H9 (cell line): ENCODE measurements at regions not wholly inside any gene's neighbourhood (a gene's known extent, or its start where the extent isn't known, plus 50 kb on each side); places are given as distances from the start of the nearest gene placed in this dataset.
"Not testable (repeated sequence)": the region's sequence is repeated elsewhere in the genome, so short reads cannot be mapped to it uniquely, and the experiment has no call there.

ENCODE experiments used
- DNase-seq: peaks from one replicate; pipeline ENCODE4 v3.0.0-alpha.2; 2017
- H2AFZ ChIP-seq: one replicate; pipeline ENCODE4 v1.6.1; 2013; ENCODE audit warnings: mild to moderate bottlenecking, low read length, control low read depth, moderate library complexity
- H2AK5ac ChIP-seq: 2 replicates; pipeline ENCODE4 v1.6.1; 2013; ENCODE audit warnings: low read length, control low read depth, mixed read lengths; ENCODE audit not compliant: insufficient read length
- H2BK120ac ChIP-seq: one replicate; pipeline ENCODE4 v1.6.1; 2013; ENCODE audit warnings: low read depth, mild to moderate bottlenecking, low read length, control low read depth, inconsistent platforms; ENCODE audit not compliant: poor library complexity, severe bottlenecking
- H2BK12ac ChIP-seq: 2 replicates; pipeline ENCODE4 v1.6.1; 2013; ENCODE audit warnings: low read length, control low read depth, mixed read lengths, low read depth; ENCODE audit not compliant: insufficient read length
- H2BK15ac ChIP-seq: 2 replicates; pipeline ENCODE4 v1.6.1; 2013; ENCODE audit warnings: low read depth, low read length, control low read depth
- H2BK20ac ChIP-seq: one replicate; pipeline ENCODE4 v1.6.1; 2013; ENCODE audit warnings: low read depth, mild to moderate bottlenecking, low read length, control low read depth, inconsistent platforms; ENCODE audit not compliant: poor library complexity, severe bottlenecking
- H2BK5ac ChIP-seq: 2 replicates; pipeline ENCODE4 v1.6.1; 2013; ENCODE audit warnings: low read length, control low read depth, mixed read lengths; ENCODE audit not compliant: insufficient read length
- H3K14ac ChIP-seq: 2 replicates; pipeline ENCODE4 v1.6.1; 2013; ENCODE audit warnings: low read length, control low read depth; ENCODE audit not compliant: insufficient read depth
- H3K18ac ChIP-seq: 2 replicates; pipeline ENCODE4 v1.6.1; 2013; ENCODE audit warnings: low read depth, mild to moderate bottlenecking, mixed read lengths, low read length, control low read depth; ENCODE audit not compliant: insufficient read length
- H3K23ac ChIP-seq: 2 replicates; pipeline ENCODE4 v1.6.1; 2013; ENCODE audit warnings: low read length, control low read depth, mixed read lengths, low read depth; ENCODE audit not compliant: insufficient read length
- H3K23me2 ChIP-seq: 2 replicates; pipeline ENCODE4 v1.6.1; 2013; ENCODE audit warnings: low read depth, mild to moderate bottlenecking, mixed read lengths, low read length, control low read depth; ENCODE audit not compliant: insufficient read length, poor library complexity, severe bottlenecking
- H3K27ac ChIP-seq: 2 replicates; pipeline ENCODE4 v1.5.1; 2013; ENCODE audit warnings: low read length, control low read depth, mixed read lengths, low read depth; ENCODE audit not compliant: insufficient read length
- H3K27me3 ChIP-seq: 2 replicates; pipeline ENCODE4 v1.6.1; 2013; ENCODE audit warnings: low read length, control low read depth, inconsistent platforms; ENCODE audit not compliant: insufficient read depth
- H3K4ac ChIP-seq: 2 replicates; pipeline ENCODE4 v1.6.1; 2013; ENCODE audit warnings: low read depth, mild to moderate bottlenecking, control low read depth, inconsistent platforms, low read length, moderate library complexity
- H3K4me1 ChIP-seq: 2 replicates; pipeline ENCODE4 v1.6.1; 2013; ENCODE audit warnings: low read length, control low read depth, inconsistent platforms; ENCODE audit not compliant: insufficient read depth
- H3K4me2 ChIP-seq: 2 replicates; pipeline ENCODE4 v1.6.1; 2013; ENCODE audit warnings: low read length, control low read depth, mixed read lengths; ENCODE audit not compliant: insufficient read length, insufficient read depth
- H3K56ac ChIP-seq: 2 replicates; pipeline ENCODE4 v1.6.1; 2013; ENCODE audit warnings: low read depth, mild to moderate bottlenecking, mixed read lengths, low read length, control low read depth; ENCODE audit not compliant: insufficient read length
- H3K79me1 ChIP-seq: 2 replicates; pipeline ENCODE4 v1.6.1; 2013; ENCODE audit warnings: low read depth, mild to moderate bottlenecking, moderate library complexity, low read length, control low read depth, inconsistent platforms; ENCODE audit not compliant: insufficient read depth, poor library complexity, severe bottlenecking
- H3K79me2 ChIP-seq: 2 replicates; pipeline ENCODE4 v1.6.1; 2013; ENCODE audit warnings: low read length, control low read depth, inconsistent platforms; ENCODE audit not compliant: insufficient read depth
- H3K9ac ChIP-seq: 2 replicates; pipeline ENCODE4 v1.6.1; 2013; ENCODE audit warnings: low read length, control low read depth, mixed read lengths; ENCODE audit not compliant: insufficient read length; ENCODE audit errors: extremely low read depth
- H3K9me3 ChIP-seq: one replicate; pipeline ENCODE4 v1.6.1; 2013; ENCODE audit warnings: low read depth, low read length, inconsistent platforms; ENCODE audit not compliant: control insufficient read depth
- H3T11ph ChIP-seq: one replicate; pipeline ENCODE4 v1.6.1; 2013; ENCODE audit warnings: mild to moderate bottlenecking, low read length, control low read depth, inconsistent platforms
- H4K20me1 ChIP-seq: one replicate; pipeline ENCODE4 v1.6.1; 2013; ENCODE audit not compliant: control insufficient read depth, insufficient read length, insufficient read depth
- H4K5ac ChIP-seq: 2 replicates; pipeline ENCODE4 v1.6.1; 2013; ENCODE audit warnings: low read depth, mild to moderate bottlenecking, mixed read lengths, low read length, control low read depth; ENCODE audit not compliant: insufficient read length
- H4K8ac ChIP-seq: replicated peaks from 2 replicates; pipeline ENCODE4 v1.6.1; 2013; ENCODE audit warnings: low read length, control low read depth, mixed read lengths, low read depth; ENCODE audit not compliant: insufficient read length
- H4K91ac ChIP-seq: 2 replicates; pipeline ENCODE4 v1.6.1; 2013; ENCODE audit warnings: low read depth, mild to moderate bottlenecking, moderate library complexity, mixed read lengths, low read length, control low read depth; ENCODE audit not compliant: insufficient read length
- H3K27ac Mint-ChIP-seq, 3 experiments: 2 replicates in 2 of 3; 3 replicates in 1 of 3; pipeline ENCODE4 v1.8.0; 2020 to 2021; ENCODE audit warnings: mixed read lengths in 3 of 3, mild to moderate bottlenecking in 1 of 3, moderate library complexity in 1 of 3
- H3K27me3 Mint-ChIP-seq: 2 replicates; pipeline ENCODE4 v1.8.0; 2021; ENCODE audit warnings: low read depth, mild to moderate bottlenecking, moderate library complexity, mixed read lengths
- H3K36me3 Mint-ChIP-seq, 3 experiments: 2 replicates in 2 of 3; 3 replicates in 1 of 3; pipeline ENCODE4 v1.8.0; 2020 to 2021; ENCODE audit warnings: low read depth in 3 of 3, mixed read lengths in 3 of 3; ENCODE audit not compliant: insufficient read depth in 1 of 3
- H3K4me1 Mint-ChIP-seq, 2 experiments: 2 replicates each; pipeline ENCODE4 v1.8.0; 2020; ENCODE audit warnings: mixed read lengths in 2 of 2
- H3K4me3 Mint-ChIP-seq, 2 experiments: 2 replicates in 1 of 2; 3 replicates in 1 of 2; pipeline ENCODE4 v1.8.0; 2020 to 2021; ENCODE audit warnings: mild to moderate bottlenecking in 2 of 2, mixed read lengths in 2 of 2, moderate library complexity in 1 of 2
- H3K9me3 Mint-ChIP-seq, 2 experiments: 2 replicates in 1 of 2; 3 replicates in 1 of 2; pipeline ENCODE4 v1.8.0; 2020; ENCODE audit warnings: mild to moderate bottlenecking in 2 of 2, mixed read lengths in 2 of 2, moderate library complexity in 1 of 2
- CTCF ChIP-seq: fragments of 200-600 bp; sonication (generic); conservative IDR thresholded peaks from 3 replicates; pipeline ENCODE4 v1.8.0; 2021; ENCODE audit warnings: antibody characterized with exemption, mild to moderate bottlenecking
- WGBS: extraction: QIAGEN DNeasy Blood & Tissue Kit; methylation state at CpG from one replicate; pipeline ENCODE4 v1.1.7; 2013; ENCODE audit warnings: missing lambda C conversion rate, low lambda C conversion rate, mixed read lengths; ENCODE audit not compliant: insufficient read length; ENCODE audit errors: extremely low coverage; 5-methylcytosine and 5-hydroxymethylcytosine counted together

GRCh38 chr10:106023329-106023728 is 1141.2 kb downstream of the SORCS1 start:
- H3K4ac ChIP-seq: no peak overlapping the region
- H3K79me2 ChIP-seq: no peaks in the 10 kb centered on the region
- no peak overlapping the region for H2AK5ac ChIP-seq
- H3K79me1 ChIP-seq: no peaks in the 10 kb centered on the region
- no peak overlapping the region for H2BK20ac ChIP-seq
- no peak overlapping the region for H3K9ac ChIP-seq
- no peak overlapping the region for H2BK120ac ChIP-seq
- no peak for TF ChIP-seq CTCF
- H4K20me1 ChIP-seq: no peaks in the 10 kb centered on the region
- no peak overlapping the region for H2AFZ ChIP-seq
- Mint-ChIP-seq H3K36me3 (no peaks in the 10 kb centered on the region), H3K4me1 (no peaks in the 10 kb centered on the region), H3K27me3 (no peaks in the 10 kb centered on the region; the same call in 1 of the 2 replicates), H3K27ac (no peak overlapping the region), H3K4me3 (no peak overlapping the region), H3K9me3 (no peaks in the 10 kb centered on the region; a peak in 1 of 5 replicates)
- H3K27me3 ChIP-seq: no peaks in the 10 kb centered on the region
- no peak overlapping the region for H2BK15ac ChIP-seq
- H3K4me2 ChIP-seq: no peak overlapping the region
- DNase-seq: no peak
- H4K8ac ChIP-seq: no peak overlapping the region
- H3K27ac ChIP-seq: no peak overlapping the region
- no peak overlapping the region for H3T11ph ChIP-seq
- no peaks in the 10 kb centered on the region for H3K23me2 ChIP-seq
- H3K18ac ChIP-seq: no peak overlapping the region
- no peak overlapping the region for H3K14ac ChIP-seq
- no peaks in the 10 kb centered on the region for H3K9me3 ChIP-seq
- H2BK5ac ChIP-seq: no peak overlapping the region
- no peak overlapping the region for H2BK12ac ChIP-seq
- no peaks in the 10 kb centered on the region for H3K4me1 ChIP-seq
- H4K5ac ChIP-seq: no peak overlapping the region
- no peak overlapping the region for H4K91ac ChIP-seq
- no CpG with 5 or more reads among the region's 3 CpGs for WGBS
- H3K56ac ChIP-seq: no peak overlapping the region
- no peak overlapping the region for H3K23ac ChIP-seq

GRCh38 chr10:106019559-106019958 is 1144.9 kb downstream of the SORCS1 start:
- not testable (repeated sequence) for H2AK5ac ChIP-seq, H4K91ac ChIP-seq, H3K36me3 Mint-ChIP-seq, H3K4me2 ChIP-seq, H2BK20ac ChIP-seq, H4K5ac ChIP-seq, H2BK15ac ChIP-seq, H2AFZ ChIP-seq, H2BK12ac ChIP-seq, H3T11ph ChIP-seq, H3K27me3 ChIP-seq, H3K27me3 Mint-ChIP-seq, H3K9ac ChIP-seq, H3K14ac ChIP-seq, H3K56ac ChIP-seq, H4K20me1 ChIP-seq, H2BK120ac ChIP-seq, H3K23ac ChIP-seq, H3K79me2 ChIP-seq, DNase-seq, H2BK5ac ChIP-seq, H3K18ac ChIP-seq, H3K9me3 ChIP-seq, H3K4me1 ChIP-seq, H3K23me2 ChIP-seq, H3K4ac ChIP-seq, H3K27ac ChIP-seq, H3K9me3 Mint-ChIP-seq, H3K27ac Mint-ChIP-seq, H4K8ac ChIP-seq, H3K79me1 ChIP-seq, H3K4me3 Mint-ChIP-seq
- H3K4me1 Mint-ChIP-seq: peaks cover 11 to 12% of the 10 kb centered on the region in 2 experiments
- WGBS: no CpG with 5 or more reads among the region's 6 CpGs
